H1 (cell line): ENCODE measurements at regions not wholly inside any gene's neighbourhood (a gene's known extent, or its start where the extent isn't known, plus 50 kb on each side); places are given as distances from the start of the nearest gene placed in this dataset.

Source experiments
- CTCF ChIA-PET: fragments of 300-600 bp; sonication (Branson Sonifier 250); formaldehyde crosslinking; loops from one replicate; lab custom pipeline; 2021; ENCODE audit not compliant: partially characterized antibody; lab: Charles Lee
- POLR2A ChIA-PET: fragments of 300-600 bp; sonication (Branson Sonifier 250); formaldehyde crosslinking; loops from one replicate; lab custom pipeline; 2021; ENCODE audit warnings: inconsistent platforms; ENCODE audit not compliant: partially characterized antibody; lab: Charles Lee
- DNase-seq, 2 experiments: peaks; one replicate each; pipeline versions ENCODE4 v3.0.0 to v3.0.0-alpha.2; 2010 to 2022; ENCODE audit warnings: low spot score in 2 of 2, low read depth in 1 of 2, mixed read lengths in 1 of 2
- FAIRE-seq: peaks from 2 replicates; lab custom pipeline; 2011; peaks lifted over from hg19 to GRCh38; lab: Jason Lieb, UNC
- H2AFZ ChIP-seq: 2 replicates; pipeline ENCODE4 v1.8.1; 2012; ENCODE audit warnings: low read length, inconsistent platforms
- H2AK5ac ChIP-seq: 2 replicates; pipeline ENCODE4 v1.6.1; 2013; ENCODE audit warnings: low read depth, low read length
- H2BK120ac ChIP-seq: replicated peaks from 2 replicates; pipeline ENCODE3; 2013; ENCODE audit warnings: low read depth, low read length, inconsistent platforms
- H2BK12ac ChIP-seq: 2 replicates; pipeline ENCODE4 v1.6.1; 2013; ENCODE audit warnings: low read depth, low read length
- H2BK15ac ChIP-seq: 2 replicates; pipeline ENCODE4 v1.6.1; 2013; ENCODE audit warnings: low read length
- H2BK20ac ChIP-seq: 2 replicates; pipeline ENCODE4 v1.6.1; 2013; ENCODE audit warnings: low read length
- H2BK5ac ChIP-seq: 2 replicates; pipeline ENCODE4 v1.6.1; 2013; ENCODE audit warnings: low read depth, low read length
- H3K14ac ChIP-seq: 2 replicates; pipeline ENCODE4 v1.6.1; 2013; ENCODE audit warnings: inconsistent platforms; ENCODE audit not compliant: insufficient read length
- H3K18ac ChIP-seq: 2 replicates; pipeline ENCODE4 v1.6.1; 2013; ENCODE audit warnings: low read length; ENCODE audit errors: extremely low read depth
- H3K23ac ChIP-seq: 2 replicates; pipeline ENCODE4 v1.6.1; 2013; ENCODE audit warnings: inconsistent platforms; ENCODE audit not compliant: insufficient read length
- H3K23me2 ChIP-seq: 2 replicates; pipeline ENCODE4 v1.6.1; 2013; ENCODE audit warnings: low read depth, low read length
- H3K27ac ChIP-seq: 2 replicates; pipeline ENCODE4 v1.6.1; 2011; ENCODE audit warnings: low read depth, low read length, inconsistent platforms
- H3K27me3 ChIP-seq, 4 experiments: replicated peaks in 1 of 4; 1 replicate in 1 of 4; 2 replicates in 3 of 4; pipeline versions ENCODE4 v1.6.1 to v1.8.1; 2011 to 2013; ENCODE audit warnings: low read length in 3 of 4, mild to moderate bottlenecking in 3 of 4, inconsistent platforms in 2 of 4, mixed read lengths in 2 of 4, moderate library complexity in 1 of 4; ENCODE audit not compliant: control insufficient read depth in 3 of 4, insufficient read depth in 3 of 4; ENCODE audit errors: extremely low read depth in 1 of 4
- H3K36me3 ChIP-seq, 4 experiments: 2 replicates each; pipeline versions ENCODE4 v1.6.1 to v1.8.1; 2011 to 2013; ENCODE audit warnings: mild to moderate bottlenecking in 4 of 4, low read length in 3 of 4, moderate library complexity in 2 of 4, control low read depth in 1 of 4, inconsistent platforms in 1 of 4; ENCODE audit not compliant: insufficient read depth in 4 of 4, control insufficient read depth in 2 of 4
- H3K4ac ChIP-seq: replicated peaks from 2 replicates; pipeline ENCODE3; 2013; ENCODE audit warnings: low read length, low read depth, mixed read lengths, inconsistent platforms; ENCODE audit not compliant: insufficient read length
- H3K4me1 ChIP-seq, 4 experiments: replicated peaks in 1 of 4; 1 replicate in 1 of 4; 2 replicates in 3 of 4; pipeline versions ENCODE4 v1.6.1 to v1.8.1; 2011 to 2013; ENCODE audit warnings: low read length in 3 of 4, inconsistent platforms in 2 of 4, mixed read lengths in 1 of 4; ENCODE audit not compliant: insufficient read depth in 4 of 4, control insufficient read depth in 3 of 4
- H3K4me2 ChIP-seq, 2 experiments: 2 replicates each; pipeline versions ENCODE4 v1.6.1 to v1.8.1; 2011 to 2013; ENCODE audit warnings: low read depth in 2 of 2, low read length in 2 of 2, control low read depth in 1 of 2, inconsistent platforms in 1 of 2, mild to moderate bottlenecking in 1 of 2; ENCODE audit not compliant: insufficient read depth in 1 of 2
- H3K4me3 ChIP-seq, 4 experiments: fragments of 200-600, 300-600 bp in 1 of 4; sonication (generic), shearing (Covaris generic), sonication (Bioruptor Twin) in 1 of 4; 2 replicates each; pipeline versions ENCODE4 v1.5.1 to v1.8.1; 2011 to 2016; ENCODE audit warnings: low read length in 4 of 4, low read depth in 3 of 4, control low read depth in 2 of 4, inconsistent platforms in 2 of 4, mild to moderate bottlenecking in 2 of 4, mixed read lengths in 1 of 4, moderate library complexity in 1 of 4; ENCODE audit not compliant: insufficient read depth in 2 of 4; ENCODE audit errors: extremely low read depth in 1 of 4
- H3K56ac ChIP-seq: replicated peaks from 2 replicates; pipeline ENCODE3; 2013; ENCODE audit warnings: low read depth, mild to moderate bottlenecking, mixed read lengths, low read length, inconsistent platforms; ENCODE audit not compliant: insufficient read length
- H3K79me1 ChIP-seq: 2 replicates; pipeline ENCODE4 v1.6.1; 2013; ENCODE audit warnings: low read depth, low read length, control low read depth
- H3K79me2 ChIP-seq, 2 experiments: 2 replicates each; pipeline versions ENCODE4 v1.6.1 to v1.8.1; 2012 to 2013; ENCODE audit warnings: low read length in 2 of 2, mild to moderate bottlenecking in 2 of 2, inconsistent platforms in 1 of 2; ENCODE audit not compliant: insufficient read depth in 2 of 2, control insufficient read depth in 1 of 2
- H3K9ac ChIP-seq, 4 experiments: replicated peaks in 1 of 4; 1 replicate in 1 of 4; 2 replicates in 3 of 4; pipeline versions ENCODE4 v1.6.1 to v1.8.1; 2011 to 2013; ENCODE audit warnings: low read depth in 3 of 4, low read length in 3 of 4, control low read depth in 2 of 4, mild to moderate bottlenecking in 2 of 4, moderate library complexity in 2 of 4, inconsistent platforms in 1 of 4; ENCODE audit errors: extremely low read depth in 1 of 4
- H3K9me3 ChIP-seq, 2 experiments: 2 replicates each; pipeline versions ENCODE4 v1.6.1 to v1.8.1; 2012 to 2013; ENCODE audit warnings: mild to moderate bottlenecking in 2 of 2, moderate library complexity in 2 of 2, control low read depth in 1 of 2, inconsistent platforms in 1 of 2, low read depth in 1 of 2, low read length in 1 of 2, mixed read lengths in 1 of 2; ENCODE audit not compliant: insufficient read depth in 2 of 2
- H4K20me1 ChIP-seq, 2 experiments: replicated peaks in 1 of 2; 2 replicates each; pipeline versions ENCODE3 to v1.8.1; 2011 to 2013; ENCODE audit warnings: inconsistent platforms in 2 of 2, low read length in 2 of 2, mild to moderate bottlenecking in 1 of 2; ENCODE audit not compliant: insufficient read depth in 2 of 2, control insufficient read depth in 1 of 2
- H4K5ac ChIP-seq: 2 replicates; pipeline ENCODE4 v1.6.1; 2013; ENCODE audit warnings: low read length, low read depth, mixed read lengths, inconsistent platforms; ENCODE audit not compliant: insufficient read length
- H4K8ac ChIP-seq: 2 replicates; pipeline ENCODE4 v1.8.0; 2013; ENCODE audit warnings: mild to moderate bottlenecking, moderate library complexity, low read length, inconsistent platforms; ENCODE audit not compliant: insufficient read depth; ENCODE audit errors: extremely low read depth
- H4K91ac ChIP-seq: replicated peaks from 2 replicates; pipeline ENCODE3; 2013; ENCODE audit warnings: low read length, mixed read lengths, inconsistent platforms; ENCODE audit not compliant: insufficient read length
- ASH2L ChIP-seq: fragments of 200-600, 300-600 bp; sonication (generic); IDR thresholded peaks from one replicate; pipeline ENCODE4 v1.7.1; 2017; ENCODE audit warnings: low read length
- BCL11A ChIP-seq, 2 experiments: IDR thresholded peaks; one replicate each; pipeline ENCODE4 v1.6.1; 2011; ENCODE audit warnings: low read depth in 2 of 2, low read length in 2 of 2, mild to moderate bottlenecking in 2 of 2
- CREB1 ChIP-seq: IDR thresholded peaks from 2 replicates; pipeline ENCODE4 v1.6.1; 2012; ENCODE audit warnings: inconsistent platforms
- CTCF ChIP-seq, 3 experiments: IDR thresholded peaks; 1 replicate in 2 of 3; 2 replicates in 1 of 3; pipeline versions ENCODE4 v1.5.1 to v1.6.1; 2011; ENCODE audit warnings: low read length in 3 of 3, mild to moderate bottlenecking in 3 of 3, inconsistent platforms in 2 of 3, low read depth in 1 of 3, moderate library complexity in 1 of 3; ENCODE audit not compliant: insufficient read depth in 1 of 3; ENCODE audit errors: control extremely low read depth in 1 of 3
- EP300 ChIP-seq, 2 experiments: IDR thresholded peaks; 1 replicate in 1 of 2; 2 replicates in 1 of 2; pipeline ENCODE4 v1.6.1; 2011 to 2012; ENCODE audit warnings: low read depth in 2 of 2, low read length in 2 of 2, mild to moderate bottlenecking in 2 of 2, borderline replicate concordance in 1 of 2, inconsistent platforms in 1 of 2, moderate library complexity in 1 of 2
- HDAC6 ChIP-seq: IDR thresholded peaks from one replicate; pipeline ENCODE4 v1.7.1; 2012; ENCODE audit warnings: low read depth, mild to moderate bottlenecking, inconsistent platforms, low read length, moderate library complexity
- JUN ChIP-seq: IDR thresholded peaks from 2 replicates; pipeline ENCODE4 v1.6.1; 2011; ENCODE audit warnings: low read depth, mild to moderate bottlenecking, improper control_type of control experiment, low read length
- MAX ChIP-seq: IDR thresholded peaks from 2 replicates; pipeline ENCODE4 v1.6.1; 2012; ENCODE audit warnings: inconsistent platforms
- RBBP5 ChIP-seq: IDR thresholded peaks from 2 replicates; pipeline ENCODE4 v1.7.1; 2012; ENCODE audit warnings: low read depth, mild to moderate bottlenecking, inconsistent platforms, low read length, moderate library complexity, borderline replicate concordance
- SIN3A ChIP-seq, 2 experiments: IDR thresholded peaks in 1 of 2; conservative IDR thresholded peaks in 1 of 2; 2 replicates each; pipeline ENCODE4 v1.6.1; 2011 to 2012; ENCODE audit warnings: low read length in 2 of 2, improper control_type of control experiment in 1 of 2, low read depth in 1 of 2, mild to moderate bottlenecking in 1 of 2
- SIRT6 ChIP-seq: IDR thresholded peaks from one replicate; pipeline ENCODE4 v1.7.1; 2012; ENCODE audit warnings: low read length, inconsistent platforms
- SP2 ChIP-seq: IDR thresholded peaks from 2 replicates; pipeline ENCODE4 v1.6.1; 2012; ENCODE audit warnings: mild to moderate bottlenecking, low read length, inconsistent platforms
- SUZ12 ChIP-seq: fragments of 200-600 bp; sonication (generic); IDR thresholded peaks from 2 replicates; pipeline ENCODE4 v1.6.1; 2012; ENCODE audit warnings: mild to moderate bottlenecking, inconsistent platforms, low read length, moderate library complexity, mixed read lengths
- WGBS, 2 experiments: shearing (Covaris generic) in 1 of 2; methylation state at CpG; one replicate each; pipeline versions ENCODE4 v1.1.6 to v1.1.7; 2013 to 2015; ENCODE audit warnings: low lambda C conversion rate in 2 of 2, mixed read lengths in 2 of 2, inconsistent platforms in 1 of 2, low coverage in 1 of 2, missing lambda C conversion rate in 1 of 2; ENCODE audit not compliant: insufficient replicate concordance in 2 of 2, insufficient coverage in 1 of 2, insufficient read length in 1 of 2; ENCODE audit errors: extremely low coverage in 1 of 2, missing lambda C conversion rate in 1 of 2; 5-methylcytosine and 5-hydroxymethylcytosine counted together

- Histone ChIP-seq H2BK120ac (no peak overlapping the region), H3K4me2 (no peak overlapping the region), H3K4me1 (no peaks in the 10 kb centered on the region), H3K14ac (no peak overlapping the region), H2BK15ac (no peak overlapping the region), H2BK5ac (no peak overlapping the region), H3K18ac (no peak overlapping the region), H3K27ac (no peak overlapping the region), H4K8ac (no peak overlapping the region), H3K23ac (no peak overlapping the region), H2BK20ac (no peak overlapping the region), H3K9me3 (no peaks in the 10 kb centered on the region), H4K91ac (no peak overlapping the region), H3K23me2 (no peaks in the 10 kb centered on the region), H3K9ac (no peak overlapping the region), H3K56ac (no peak overlapping the region), H2AK5ac (no peak overlapping the region), H3K4me3 (no peak overlapping the region), H3K79me1 (no peaks in the 10 kb centered on the region), H2AFZ (no peak overlapping the region), H3K27me3 (no peaks in the 10 kb centered on the region), H2BK12ac (no peak overlapping the region), H3K4ac (no peak overlapping the region), H4K20me1 (no peaks in the 10 kb centered on the region), H3K79me2 (no peaks in the 10 kb centered on the region), H3K36me3 (no peaks in the 10 kb centered on the region), H4K5ac (no peak overlapping the region)
- CTCF ChIA-PET, result interaction anchor here (1.0 kb wide), 1 partner anchor 14 kb away, joined by 3 read pairs; no protein-coding TSS in a partner anchor
- POLR2A ChIA-PET, result no interaction called here
- DNase-seq (no peak), FAIRE-seq (no peak)
- 79% methylated on average over 1 of the region's 1 CpG; no CpG with 5 or more reads in 1 of the 2 experiments for WGBS, 2 experiments
- TF ChIP-seq SIN3A (conservative IDR thresholded peaks at IDR 0.05 in 1 of 2, IDR thresholded peaks at IDR 0.05 in 1 of 2; ENCODE audit: low read depth in 1 of 2, low read length in 2 of 2), result no peak
- TF ChIP-seq BCL11A (IDR thresholded peaks at IDR 0.05; ENCODE audit: low read depth in 2 of 2, low read length in 2 of 2), result no peak
- no peak for TF ChIP-seq RBBP5
- no peak for TF ChIP-seq ASH2L
- TF ChIP-seq CREB1, result no peak
- no peak for TF ChIP-seq MAX
- TF ChIP-seq SP2, result no peak
- TF ChIP-seq HDAC6, result no peak
- no peak for TF ChIP-seq JUN
- TF ChIP-seq SIRT6, result no peak
- no peak for TF ChIP-seq SUZ12
- TF ChIP-seq EP300 (IDR thresholded peaks at IDR 0.05; ENCODE audit: borderline replicate concordance in 1 of 2, low read depth in 2 of 2, low read length in 2 of 2), result no peak
- no peak for TF ChIP-seq CTCF (IDR thresholded peaks at IDR 0.05; ENCODE audit: control extremely low read depth in 1 of 3, insufficient read depth in 1 of 3, low read depth in 1 of 3, low read length in 3 of 3)
Observed at GRCh38 chr2:40642237-40642636, 190.3 kb upstream of the SLC8A1 start.
